ENCODE measurements at regions not wholly inside any gene's neighbourhood (a gene's known extent, or its start where the extent isn't known, plus 50 kb on each side); places are given as distances from the start of the nearest gene placed in this dataset.

- no peaks in the 10 kb centered on the region for H3K4me1 ChIP-seq (ENCODE audit: control insufficient read depth, insufficient read depth, low read length)
- no peak for TF ChIP-seq TCF7L2 (IDR thresholded peaks at IDR 0.05; ENCODE audit: low read depth, low read length)
- TF ChIP-seq SIN3A (IDR thresholded peaks at IDR 0.05; ENCODE audit: borderline replicate concordance, insufficient read depth, low read depth, low read length): no peak
- TF ChIP-seq POLR2AphosphoS5 (IDR thresholded peaks at IDR 0.05; ENCODE audit: low read depth, low read length): no peak
- TF ChIP-seq REST (IDR thresholded peaks at IDR 0.05; ENCODE audit: insufficient read depth in 1 of 2, low read depth in 2 of 2, low read length in 1 of 2): no peak
- in situ Hi-C loops (cut with HindIII; ENCODE audit: low pct_unique_long_range_greater_than_20kb, low sequenced_read_pairs): no loop called here
- no peak for DNase-seq (ENCODE audit: low read depth, low spot score)
- POLR2A ChIA-PET: no interaction called here
- H3K9me3 ChIP-seq (ENCODE audit: control insufficient read depth, insufficient read depth, low read depth, low read length): no peaks in the 10 kb centered on the region
- CTCF ChIA-PET: no interaction called here
- intact Hi-C loops (cut with micrococcal nuclease; ENCODE audit: unreplicated experiment): no loop called here
- BruUV-seq (replicated peaks): no TSS peak
- no peaks in the 10 kb centered on the region for H3K36me3 ChIP-seq (ENCODE audit: control insufficient read depth, insufficient read depth, low read length)
- ATAC-seq: no peak
- no peak overlapping the region for H3K27ac ChIP-seq (ENCODE audit: low read length)
- H3K4me3 ChIP-seq (ENCODE audit: low read depth in 2 of 2, low read length in 2 of 2): no peak overlapping the region
- no peaks in the 10 kb centered on the region for H3K27me3 ChIP-seq (ENCODE audit: control insufficient read depth, insufficient read depth, low read length)
Observed at GRCh38 chr18:28854964-28855363, 678.0 kb upstream of the CDH2 start.

GRCh38 chr18:28846958-28847357, 670.0 kb upstream of the CDH2 start:
- in situ Hi-C loops (cut with HindIII; ENCODE audit: low pct_unique_long_range_greater_than_20kb, low sequenced_read_pairs): no loop called here
- CTCF ChIA-PET: no interaction called here
- intact Hi-C loops (cut with micrococcal nuclease; ENCODE audit: unreplicated experiment): no loop called here

More at GRCh38 chr18:28846958-28847357, 670.0 kb upstream of the CDH2 start:
- TF ChIP-seq SIN3A (IDR thresholded peaks at IDR 0.05; ENCODE audit: borderline replicate concordance, insufficient read depth, low read depth, low read length) (no peak), CTCF (IDR thresholded peaks at IDR 0.05) (no peak), TCF7L2 (IDR thresholded peaks at IDR 0.05; ENCODE audit: low read depth, low read length) (no peak), REST (IDR thresholded peaks at IDR 0.05; ENCODE audit: insufficient read depth in 1 of 2, low read depth in 2 of 2, low read length in 1 of 2) (no peak)
- no peaks in the 10 kb centered on the region for H3K9me3 ChIP-seq (ENCODE audit: control insufficient read depth, insufficient read depth, low read depth, low read length)
- no peaks in the 10 kb centered on the region for H3K27me3 ChIP-seq (ENCODE audit: control insufficient read depth, insufficient read depth, low read length)
- no peaks in the 10 kb centered on the region for H3K36me3 ChIP-seq (ENCODE audit: control insufficient read depth, insufficient read depth, low read length)
- DNase-seq (ENCODE audit: low read depth, low spot score): no peak
- H3K4me3 ChIP-seq (ENCODE audit: low read depth in 2 of 2, low read length in 2 of 2): no peak overlapping the region
- BruUV-seq (replicated peaks): no TSS peak
- H3K27ac ChIP-seq (ENCODE audit: low read length): no peak overlapping the region
- POLR2A ChIA-PET: no interaction called here
- no peak for ATAC-seq
- H3K4me1 ChIP-seq (ENCODE audit: control insufficient read depth, insufficient read depth, low read length): no peaks in the 10 kb centered on the region

Data from Panc1 (cell line).